ENCODE measurements at regions not wholly inside any gene's neighbourhood (a gene's known extent, or its start where the extent isn't known, plus 50 kb on each side); places are given as distances from the start of the nearest gene placed in this dataset.
A peak's percentile ranks its signal among the peaks of the same experiment; 100 is the strongest.

- H2AFZ ChIP-seq (ENCODE audit: low read depth, low read length) = no peak overlapping the region
These were observed 456.2 kb downstream of the RASEF start for GRCh38 chr9:82606492-82607382.

DNA sequence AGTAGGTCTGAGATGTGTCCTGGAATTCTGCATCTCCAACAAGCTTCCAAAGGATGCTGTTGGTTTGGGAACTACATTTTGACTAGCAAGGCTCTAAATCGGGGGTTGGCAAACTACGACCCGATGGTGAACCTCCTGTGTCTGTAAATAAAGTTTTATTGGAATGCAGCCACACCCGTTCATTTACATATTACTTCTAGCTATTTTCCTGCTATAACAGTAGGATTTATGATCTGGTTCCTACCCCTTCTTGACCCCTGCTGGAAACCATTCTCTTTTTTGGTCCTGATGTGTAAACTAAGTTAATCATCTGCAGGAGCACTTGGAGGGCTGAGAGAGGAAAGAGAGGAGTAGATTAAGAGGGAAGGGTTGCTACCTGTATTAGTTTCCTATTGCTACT, 454.5 kb downstream of the RASEF start:
- no peaks in the 10 kb centered on the region for H3F3A ChIP-seq (ENCODE audit: insufficient read depth, low read length, poor library complexity, severe bottlenecking)
- no peak overlapping the region for H3K27ac ChIP-seq (ENCODE audit: low read length)
- no peak overlapping the region for H3K4me2 ChIP-seq (ENCODE audit: low read length)
- no peak for TF ChIP-seq EZH2 (IDR thresholded peaks at IDR 0.05; ENCODE audit: borderline replicate concordance, insufficient read depth, low read length, poor library complexity, severe bottlenecking)
- TF ChIP-seq RAD21 (conservative IDR thresholded peaks at IDR 0.05) = no peak
- no peak for TF ChIP-seq TAF1 (IDR thresholded peaks at IDR 0.05; ENCODE audit: low read depth)
- TF ChIP-seq CTCF (IDR thresholded peaks at IDR 0.05; ENCODE audit: poor library complexity, severe bottlenecking) = no peak
- TF ChIP-seq SMC3 (conservative IDR thresholded peaks at IDR 0.05; ENCODE audit: poor library complexity) = no peak
- TF ChIP-seq EP300 (conservative IDR thresholded peaks at IDR 0.05; ENCODE audit: poor library complexity, severe bottlenecking) = no peak
- TF ChIP-seq MXI1 (conservative IDR thresholded peaks at IDR 0.05; ENCODE audit: poor library complexity, severe bottlenecking) = no peak
- TF ChIP-seq, protein P1, sequence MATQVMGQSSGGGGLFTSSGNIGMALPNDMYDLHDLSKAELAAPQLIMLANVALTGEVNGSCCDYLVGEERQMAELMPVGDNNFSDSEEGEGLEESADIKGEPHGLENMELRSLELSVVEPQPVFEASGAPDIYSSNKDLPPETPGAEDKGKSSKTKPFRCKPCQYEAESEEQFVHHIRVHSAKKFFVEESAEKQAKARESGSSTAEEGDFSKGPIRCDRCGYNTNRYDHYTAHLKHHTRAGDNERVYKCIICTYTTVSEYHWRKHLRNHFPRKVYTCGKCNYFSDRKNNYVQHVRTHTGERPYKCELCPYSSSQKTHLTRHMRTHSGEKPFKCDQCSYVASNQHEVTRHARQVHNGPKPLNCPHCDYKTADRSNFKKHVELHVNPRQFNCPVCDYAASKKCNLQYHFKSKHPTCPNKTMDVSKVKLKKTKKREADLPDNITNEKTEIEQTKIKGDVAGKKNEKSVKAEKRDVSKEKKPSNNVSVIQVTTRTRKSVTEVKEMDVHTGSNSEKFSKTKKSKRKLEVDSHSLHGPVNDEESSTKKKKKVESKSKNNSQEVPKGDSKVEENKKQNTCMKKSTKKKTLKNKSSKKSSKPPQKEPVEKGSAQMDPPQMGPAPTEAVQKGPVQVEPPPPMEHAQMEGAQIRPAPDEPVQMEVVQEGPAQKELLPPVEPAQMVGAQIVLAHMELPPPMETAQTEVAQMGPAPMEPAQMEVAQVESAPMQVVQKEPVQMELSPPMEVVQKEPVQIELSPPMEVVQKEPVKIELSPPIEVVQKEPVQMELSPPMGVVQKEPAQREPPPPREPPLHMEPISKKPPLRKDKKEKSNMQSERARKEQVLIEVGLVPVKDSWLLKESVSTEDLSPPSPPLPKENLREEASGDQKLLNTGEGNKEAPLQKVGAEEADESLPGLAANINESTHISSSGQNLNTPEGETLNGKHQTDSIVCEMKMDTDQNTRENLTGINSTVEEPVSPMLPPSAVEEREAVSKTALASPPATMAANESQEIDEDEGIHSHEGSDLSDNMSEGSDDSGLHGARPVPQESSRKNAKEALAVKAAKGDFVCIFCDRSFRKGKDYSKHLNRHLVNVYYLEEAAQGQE (IDR thresholded peaks at IDR 0.05; ENCODE audit: borderline replicate concordance) = no peak
- TF ChIP-seq POLR2AphosphoS5 (IDR thresholded peaks at IDR 0.05) = no peak
- no peak overlapping the region for H3K9ac ChIP-seq (ENCODE audit: low read length)
- no peaks in the 10 kb centered on the region for H3K79me2 ChIP-seq (replicated peaks; ENCODE audit: insufficient read depth, low read length)
- no peaks in the 10 kb centered on the region for H3K9me2 ChIP-seq (ENCODE audit: insufficient read depth, low read length)
- no peaks in the 10 kb centered on the region for H3K27me3 ChIP-seq (ENCODE audit: insufficient read depth, low read depth, low read length)
- no peaks in the 10 kb centered on the region for H3K9me3 ChIP-seq (ENCODE audit: low read length)
- H4K20me1 ChIP-seq (ENCODE audit: insufficient read depth) = no peaks in the 10 kb centered on the region
- no peak overlapping the region for H2AFZ ChIP-seq (ENCODE audit: low read depth, low read length)
- H3K36me3 ChIP-seq (ENCODE audit: insufficient read depth, low read length) = no peaks in the 10 kb centered on the region
- no peak overlapping the region for H3K4me3 ChIP-seq (ENCODE audit: low read length)

More at GRCh38 chr9:82606492-82607382, 456.2 kb downstream of the RASEF start:
- Histone ChIP-seq H4K20me1 (ENCODE audit: insufficient read depth) (no peaks in the 10 kb centered on the region), H3K4me3 (ENCODE audit: low read length) (no peak overlapping the region), H3K27me3 (ENCODE audit: insufficient read depth, low read depth, low read length) (no peaks in the 10 kb centered on the region), H3K36me3 (ENCODE audit: insufficient read depth, low read length) (no peaks in the 10 kb centered on the region), H3K9me2 (ENCODE audit: insufficient read depth, low read length) (no peaks in the 10 kb centered on the region), H3K27ac (ENCODE audit: low read length) (no peak overlapping the region), H3K9ac (ENCODE audit: low read length) (no peak overlapping the region), H3K79me2 (replicated peaks; ENCODE audit: insufficient read depth, low read length) (no peaks in the 10 kb centered on the region), H3F3A (ENCODE audit: insufficient read depth, low read length, poor library complexity, severe bottlenecking) (no peaks in the 10 kb centered on the region), H3K9me3 (ENCODE audit: low read length) (no peaks in the 10 kb centered on the region), H3K4me2 (ENCODE audit: low read length) (no peak overlapping the region)
- TF ChIP-seq SMC3 (conservative IDR thresholded peaks at IDR 0.05; ENCODE audit: poor library complexity) (peak; percentile 59), RAD21 (conservative IDR thresholded peaks at IDR 0.05) (peak; percentile 63), CTCF (IDR thresholded peaks at IDR 0.05; ENCODE audit: poor library complexity, severe bottlenecking) (peak; percentile 53), POLR2AphosphoS5 (IDR thresholded peaks at IDR 0.05) (no peak)
